Lower leg skin (tissue), 4 donors: ENCODE measurements at regions not wholly inside any gene's neighbourhood (a gene's known extent, or its start where the extent isn't known, plus 50 kb on each side); places are given as distances from the start of the nearest gene placed in this dataset.

Source experiments
- DNase-seq, 2 donors: peaks; one replicate each; pipeline ENCODE4 v3.0.0-alpha.2; 2019; ENCODE audit warnings: low spot score in 2 of 2
- H3K4me3 ChIP-seq: fragments of 200-600 bp; sonication (generic); 2 replicates; pipeline ENCODE4 v1.5.1; 2017; ENCODE audit warnings: mild to moderate bottlenecking, low read depth; ENCODE audit not compliant: poor library complexity, severe bottlenecking
- POLR2A ChIP-seq, 2 donors: fragments of 450-650 bp; IDR thresholded peaks; one replicate each; pipeline ENCODE4 v1.6.1; 2016 to 2017; ENCODE audit warnings: antibody characterized with exemption in 2 of 2, mild to moderate bottlenecking in 1 of 2, moderate library complexity in 1 of 2
- WGBS, 2 donors: methylation state at CpG; one replicate each; pipeline ENCODE4 v1.1.5; 2018; 5-methylcytosine and 5-hydroxymethylcytosine counted together
- intact Hi-C: fragments of 100-400 bp; cut with DNase I; formaldehyde crosslinking; loops from one replicate; pipeline ENCODE4 v1.15.0; 2023; ENCODE audit warnings: low total_unique reads
- TF ChIP-seq, protein P1 (sequence below), 3 donors: fragments of 450-650 bp; IDR thresholded peaks; one replicate each; pipeline ENCODE4 v1.5.1; 2016; ENCODE audit warnings: antibody characterized with exemption in 3 of 3, mild to moderate bottlenecking in 3 of 3, moderate library complexity in 2 of 3

DNA sequence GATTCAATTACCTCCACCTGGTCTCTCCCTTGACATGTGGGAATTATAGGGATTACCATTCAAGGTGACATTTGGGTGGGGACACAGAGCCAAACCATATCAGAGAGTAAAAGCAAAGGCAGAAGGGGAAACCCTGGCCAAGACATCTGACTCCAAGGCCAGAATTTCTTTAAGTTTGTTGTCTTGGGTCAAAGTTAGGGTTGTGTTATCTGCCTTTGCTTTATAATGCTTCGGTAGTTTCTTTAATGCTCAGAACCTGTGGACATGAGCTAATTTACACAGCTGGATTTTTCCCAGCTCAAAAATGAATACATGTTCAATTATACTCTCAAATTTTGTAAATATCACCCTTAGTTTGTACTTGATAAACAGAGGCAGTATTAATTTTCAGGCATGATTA is 1074.4 kb downstream of the ADGRL2 start:
- no peak for TF ChIP-seq POLR2A (IDR thresholded peaks at IDR 0.05)
- TF ChIP-seq, protein P1, sequence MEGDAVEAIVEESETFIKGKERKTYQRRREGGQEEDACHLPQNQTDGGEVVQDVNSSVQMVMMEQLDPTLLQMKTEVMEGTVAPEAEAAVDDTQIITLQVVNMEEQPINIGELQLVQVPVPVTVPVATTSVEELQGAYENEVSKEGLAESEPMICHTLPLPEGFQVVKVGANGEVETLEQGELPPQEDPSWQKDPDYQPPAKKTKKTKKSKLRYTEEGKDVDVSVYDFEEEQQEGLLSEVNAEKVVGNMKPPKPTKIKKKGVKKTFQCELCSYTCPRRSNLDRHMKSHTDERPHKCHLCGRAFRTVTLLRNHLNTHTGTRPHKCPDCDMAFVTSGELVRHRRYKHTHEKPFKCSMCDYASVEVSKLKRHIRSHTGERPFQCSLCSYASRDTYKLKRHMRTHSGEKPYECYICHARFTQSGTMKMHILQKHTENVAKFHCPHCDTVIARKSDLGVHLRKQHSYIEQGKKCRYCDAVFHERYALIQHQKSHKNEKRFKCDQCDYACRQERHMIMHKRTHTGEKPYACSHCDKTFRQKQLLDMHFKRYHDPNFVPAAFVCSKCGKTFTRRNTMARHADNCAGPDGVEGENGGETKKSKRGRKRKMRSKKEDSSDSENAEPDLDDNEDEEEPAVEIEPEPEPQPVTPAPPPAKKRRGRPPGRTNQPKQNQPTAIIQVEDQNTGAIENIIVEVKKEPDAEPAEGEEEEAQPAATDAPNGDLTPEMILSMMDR (IDR thresholded peaks at IDR 0.05) = no peak
- no peak overlapping the region for H3K4me3 ChIP-seq
- WGBS, 2 donors = 92 to 94% methylated on average over 1 of the region's 1 CpG
- intact Hi-C loops = no loop called here
- no peak for DNase-seq

DNA sequence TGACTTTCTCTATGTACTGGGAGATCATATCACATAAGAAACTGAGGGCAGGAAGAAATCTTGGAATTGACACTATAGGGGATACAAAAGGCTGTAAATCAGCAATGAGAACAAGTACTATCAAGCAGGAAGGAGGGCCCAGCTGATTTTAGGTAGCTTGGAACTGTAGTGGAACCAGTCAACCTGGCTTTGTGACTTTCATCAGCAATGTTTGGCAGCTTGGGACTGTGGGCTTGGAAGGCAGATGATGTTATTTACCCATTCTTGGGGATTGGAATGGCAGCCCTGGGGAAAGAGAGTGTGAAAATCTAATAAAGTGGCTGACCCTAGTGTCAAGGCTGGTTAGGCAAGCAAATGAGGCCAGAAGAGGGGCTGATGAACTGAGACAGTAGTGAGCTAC is 1073.3 kb downstream of the ADGRL2 start:
- no peak for DNase-seq
- TF ChIP-seq, protein P1 (IDR thresholded peaks at IDR 0.05) = no peak
- no peak for TF ChIP-seq POLR2A (IDR thresholded peaks at IDR 0.05)
- intact Hi-C loops = no loop called here
- H3K4me3 ChIP-seq = no peak overlapping the region

DNA sequence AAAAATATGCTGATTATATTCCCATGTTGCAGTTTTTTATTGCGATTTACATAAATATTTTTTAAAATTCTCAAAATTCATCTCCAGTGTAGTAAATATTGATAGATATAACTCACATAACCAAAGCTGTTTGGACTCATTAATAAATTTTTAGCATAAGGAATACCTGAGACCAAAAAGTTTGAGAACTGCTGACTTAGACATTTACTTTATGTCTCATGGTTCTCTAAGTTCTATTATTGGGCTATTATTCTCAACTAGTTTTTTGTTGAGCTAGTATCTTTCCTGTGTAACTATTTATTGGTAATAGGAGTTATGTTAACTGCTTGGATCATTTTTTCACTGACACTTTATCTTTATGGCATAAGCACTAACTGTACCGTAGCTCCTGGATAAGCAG is 1069.6 kb downstream of the ADGRL2 start:
- TF ChIP-seq POLR2A (IDR thresholded peaks at IDR 0.05) = no peak
- TF ChIP-seq, protein P1 (IDR thresholded peaks at IDR 0.05) = no peak
- WGBS, 2 donors = 90 to 94% methylated on average over 2 of the region's 2 CpGs
- no peak for DNase-seq
- intact Hi-C loops = no loop called here
- no peak overlapping the region for H3K4me3 ChIP-seq

DNA sequence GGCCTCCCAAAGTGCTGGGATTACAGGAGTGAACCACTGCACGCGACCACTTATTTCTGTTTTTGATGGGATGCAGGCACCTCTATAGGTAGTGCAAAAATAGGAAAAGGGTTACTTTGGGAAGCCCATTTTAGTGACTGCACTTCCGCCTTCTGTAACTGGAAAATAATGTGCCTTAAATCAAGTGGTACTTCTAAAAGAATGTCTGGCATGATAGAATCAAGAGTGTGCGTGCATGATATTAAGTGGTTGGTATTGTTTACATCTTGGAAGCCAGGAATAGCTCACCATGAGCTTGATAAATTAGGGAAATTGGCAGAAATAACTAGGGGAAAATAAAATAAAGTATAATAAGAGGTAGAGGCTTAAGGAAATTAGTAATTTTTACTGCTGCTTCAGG is 1067.0 kb downstream of the ADGRL2 start:
- no peak for TF ChIP-seq POLR2A (IDR thresholded peaks at IDR 0.05)
- TF ChIP-seq, protein P1 (IDR thresholded peaks at IDR 0.05) = no peak
- H3K4me3 ChIP-seq = no peak overlapping the region
- 83 to 88% methylated on average over 4 of the region's 4 CpGs for WGBS, 2 donors
- DNase-seq = no peak
- intact Hi-C loops = no loop called here

DNA sequence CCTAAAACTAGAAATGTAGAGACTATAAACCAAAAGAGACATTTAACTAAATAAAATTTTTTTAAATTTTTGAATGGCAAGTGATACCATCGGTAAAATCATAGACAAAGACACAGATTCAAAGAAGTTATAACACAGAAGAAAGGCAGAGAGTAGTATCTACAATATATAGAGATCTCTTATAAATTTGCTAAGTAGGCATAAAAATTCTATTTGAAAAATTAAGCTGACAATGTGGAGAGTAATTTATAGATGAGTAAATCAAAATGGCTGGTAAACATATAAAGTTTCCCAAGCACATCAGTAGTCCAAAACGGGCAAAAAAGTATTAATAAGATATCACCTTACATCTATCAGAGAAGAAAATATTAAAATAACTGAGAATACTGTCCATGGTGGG is 1061.0 kb downstream of the ADGRL2 start:
- intact Hi-C loops = no loop called here
- TF ChIP-seq POLR2A (IDR thresholded peaks at IDR 0.05) = no peak
- no peak for DNase-seq
- no peak overlapping the region for H3K4me3 ChIP-seq
- 88 to 90% methylated on average over 2 of the region's 2 CpGs for WGBS, 2 donors

DNA sequence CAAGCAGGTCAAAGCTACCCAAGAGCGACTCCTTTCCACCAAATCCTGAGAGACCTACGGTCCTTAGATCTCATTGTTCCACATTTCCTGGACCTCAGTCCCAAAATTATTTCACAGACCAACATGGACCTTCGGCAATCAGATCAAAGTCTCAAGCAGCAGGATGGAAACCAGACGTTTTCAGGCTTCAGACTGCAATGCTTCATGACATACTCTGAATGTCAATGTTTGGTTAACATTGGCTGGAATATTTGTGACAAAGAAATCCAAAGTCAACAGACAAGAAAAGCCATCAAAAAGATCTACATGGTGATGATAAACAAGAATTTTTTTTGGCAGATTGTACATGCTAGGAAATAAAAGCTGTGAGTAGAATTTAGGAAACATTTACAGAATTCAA is 1057.3 kb downstream of the ADGRL2 start:
- H3K4me3 ChIP-seq = no peak overlapping the region
- TF ChIP-seq, protein P1 (IDR thresholded peaks at IDR 0.05) = no peak
- no peak for TF ChIP-seq POLR2A (IDR thresholded peaks at IDR 0.05)
- intact Hi-C loops = no loop called here
- 47 to 58% methylated on average over 4 of the region's 4 CpGs for WGBS, 2 donors
- DNase-seq = no peak
